A549 (cell line): ENCODE measurements at regions not wholly inside any gene's neighbourhood (a gene's known extent, or its start where the extent isn't known, plus 50 kb on each side); places are given as distances from the start of the nearest gene placed in this dataset.
"Not testable (repeated sequence)": the region's sequence is repeated elsewhere in the genome, so short reads cannot be mapped to it uniquely, and the experiment has no call there.

Source experiments
- ATAC-seq, 2 experiments: fragments of 200-7000 bp in 1 of 2; fragments of >200 bp in 1 of 2; cut with Nextera tagmentation in 1 of 2; cut with Tn5 transposase in 1 of 2; 3 replicates each; pipeline versions ENCODE4 v1.8.0 to v1.9.1; 2018 to 2020; ENCODE audit warnings: mild to moderate bottlenecking in 1 of 2, moderate library complexity in 1 of 2
- CTCF ChIA-PET: fragments of 300-600 bp; sonication (Branson Sonifier 250); formaldehyde crosslinking; extraction: SDS; loops from one replicate; lab custom pipeline; 2021; ENCODE audit warnings: antibody characterized with exemption, inconsistent platforms; lab: Yijun Ruan, JAX
- POLR2A ChIA-PET: fragments of 350-600 bp; formaldehyde crosslinking; extraction: SDS; loops from one replicate; lab custom pipeline; 2021; ENCODE audit warnings: antibody characterized with exemption, inconsistent platforms; lab: Yijun Ruan, JAX
- DNase-seq, 2 experiments: peaks; one replicate each; pipeline versions ENCODE4 v3.0.0 to v3.0.0-alpha.2; 2011 to 2016; ENCODE audit warnings: low read depth in 1 of 2, low spot score in 1 of 2
- FAIRE-seq: peaks from 2 replicates; lab custom pipeline; 2011; peaks lifted over from hg19 to GRCh38; lab: Jason Lieb, UNC
- H3K27ac ChIP-seq, 2 experiments: fragments of >200 bp; sonication (Bioruptor Twin); formaldehyde crosslinking; 3 replicates each; pipeline ENCODE4 v1.5.1; 2016 to 2017
- H3K4me1 ChIP-seq: fragments of >200 bp; sonication (Bioruptor Twin); formaldehyde crosslinking; 3 replicates; pipeline ENCODE4 v1.6.1; 2016
- H3K4me2 ChIP-seq: fragments of >200 bp; sonication (Bioruptor Twin); formaldehyde crosslinking; 3 replicates; pipeline ENCODE4 v1.6.1; 2016
- H3K4me3 ChIP-seq: fragments of >200 bp; sonication (Bioruptor Twin); formaldehyde crosslinking; 3 replicates; pipeline ENCODE4 v1.5.1; 2016
- H3K9me3 ChIP-seq: fragments of >200 bp; sonication (Bioruptor Twin); formaldehyde crosslinking; 3 replicates; pipeline ENCODE4 v1.6.1; 2016
- WGBS: methylation state at CpG from one replicate; pipeline ENCODE4 v1.1.6; 2017; ENCODE audit errors: missing lambda C conversion rate; 5-methylcytosine and 5-hydroxymethylcytosine counted together

DNA sequence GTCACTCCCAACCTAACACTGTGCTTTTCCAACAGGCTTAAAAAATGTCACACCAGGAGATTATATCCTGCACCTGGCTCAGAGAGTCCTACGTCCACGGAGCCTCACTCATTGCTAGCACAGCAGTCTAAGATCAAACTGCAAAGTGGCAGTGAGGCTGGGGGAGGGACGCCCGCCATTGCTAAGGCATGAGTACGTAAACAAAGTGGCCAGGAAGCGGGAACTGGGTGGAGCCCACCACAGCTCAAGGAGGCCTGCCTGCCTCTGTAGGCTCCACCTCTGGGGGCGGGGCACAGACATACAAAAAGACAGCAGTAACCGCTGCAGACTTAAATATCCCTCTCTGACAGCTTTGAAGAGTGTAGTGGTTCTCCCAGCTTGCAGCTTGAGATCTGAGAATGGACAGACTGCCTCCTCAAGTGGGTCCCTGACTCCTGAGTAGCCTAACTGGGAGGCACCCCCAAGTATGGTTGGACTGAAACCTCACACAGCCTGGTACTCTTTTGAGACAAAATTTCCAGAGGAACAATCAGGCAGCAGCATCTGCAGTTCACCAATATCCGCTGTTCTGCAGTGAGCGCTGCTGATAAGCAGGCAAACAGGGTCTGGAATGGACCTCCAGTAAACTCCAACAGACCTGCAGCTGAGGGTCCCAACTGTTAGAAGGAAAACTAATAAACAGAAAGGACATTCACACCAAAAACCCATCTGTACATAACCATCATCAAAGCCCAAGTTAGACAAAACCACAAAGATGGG is 2986.4 kb upstream of the OR11H1 start:
- FAIRE-seq, ATAC-seq, H3K4me3 ChIP-seq, H3K27ac ChIP-seq, H3K9me3 ChIP-seq, H3K4me2 ChIP-seq, POLR2A ChIA-PET, H3K4me1 ChIP-seq, CTCF ChIA-PET, DNase-seq: not testable (repeated sequence)
- WGBS: 8% methylated on average over 4 of the region's 10 CpGs

DNA sequence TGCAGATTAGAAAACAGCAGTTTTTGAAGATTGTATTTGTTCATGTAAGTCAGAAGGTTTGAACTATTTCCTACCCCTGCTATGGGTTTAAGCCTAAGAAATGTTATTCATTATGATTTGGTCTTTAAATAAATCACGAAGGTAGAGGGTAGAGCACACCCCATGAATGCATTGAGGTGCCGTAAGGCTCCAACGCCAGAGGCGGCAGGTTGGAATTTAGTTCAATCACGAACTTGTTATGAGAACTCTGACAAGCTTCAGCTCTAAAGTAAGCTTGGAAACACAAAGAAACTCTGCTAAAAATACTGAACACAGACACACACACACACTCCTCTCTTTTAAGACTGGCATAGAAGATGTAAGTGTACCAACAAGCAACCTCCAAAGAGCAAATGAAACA is 2974.6 kb upstream of the OR11H1 start:
- H3K4me2 ChIP-seq, H3K4me1 ChIP-seq, CTCF ChIA-PET, POLR2A ChIA-PET, H3K4me3 ChIP-seq, ATAC-seq, DNase-seq, FAIRE-seq, H3K27ac ChIP-seq, H3K9me3 ChIP-seq: not testable (repeated sequence)
- WGBS: 55% methylated on average over 5 of the region's 5 CpGs

DNA sequence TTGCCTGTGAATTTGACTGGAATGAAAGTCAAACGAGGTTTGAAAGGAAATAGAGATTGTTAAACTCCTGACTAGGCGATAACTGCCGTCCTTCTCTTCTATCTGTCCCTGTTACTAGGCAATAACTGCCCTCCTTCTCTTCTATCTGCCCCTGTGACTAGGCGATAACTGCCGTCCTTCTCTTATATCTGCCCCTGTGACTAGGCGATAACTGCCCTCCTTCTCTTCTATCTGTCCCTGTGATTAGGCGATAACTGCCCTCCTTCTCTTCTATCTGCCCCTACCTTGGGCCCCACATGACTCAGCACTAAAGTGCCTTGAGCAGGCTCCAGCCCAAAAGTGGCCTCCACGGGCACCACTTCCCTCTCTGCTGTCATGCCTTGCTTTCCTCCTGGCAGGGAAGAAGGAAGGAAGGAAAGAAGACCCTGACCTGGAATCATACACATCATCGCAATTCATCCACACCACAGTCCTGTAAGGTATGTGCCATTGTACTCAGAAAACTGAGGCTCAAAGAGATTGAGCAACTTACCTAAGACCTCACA is 2973.3 kb upstream of the OR11H1 start:
- WGBS: 45% methylated on average over 7 of the region's 9 CpGs
- DNase-seq, FAIRE-seq, POLR2A ChIA-PET, H3K4me3 ChIP-seq, CTCF ChIA-PET, H3K4me1 ChIP-seq, H3K9me3 ChIP-seq, ATAC-seq, H3K27ac ChIP-seq, H3K4me2 ChIP-seq: not testable (repeated sequence)

DNA sequence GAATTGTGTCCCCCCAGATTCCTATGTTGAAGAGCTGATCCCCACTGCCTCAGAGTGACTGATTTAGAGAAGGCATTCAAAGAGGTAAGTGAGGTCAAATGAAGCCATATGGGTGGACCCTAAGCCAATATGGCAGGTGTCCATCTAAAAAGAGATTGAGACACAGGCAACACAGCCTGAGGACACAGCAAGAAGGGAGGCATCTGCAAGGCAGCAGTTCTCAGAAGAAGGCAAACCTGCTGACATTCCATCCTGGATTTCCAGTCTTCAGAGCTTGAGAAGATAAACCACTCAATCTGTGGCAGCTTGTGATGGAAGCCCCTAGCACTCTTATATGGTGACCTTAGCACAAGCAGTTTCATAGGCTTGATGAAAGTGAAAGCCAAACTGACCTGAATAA is 2956.5 kb upstream of the OR11H1 start:
- H3K4me2 ChIP-seq, H3K27ac ChIP-seq, CTCF ChIA-PET, H3K4me1 ChIP-seq, DNase-seq, ATAC-seq, H3K4me3 ChIP-seq, H3K9me3 ChIP-seq, POLR2A ChIA-PET, FAIRE-seq: not testable (repeated sequence)

DNA sequence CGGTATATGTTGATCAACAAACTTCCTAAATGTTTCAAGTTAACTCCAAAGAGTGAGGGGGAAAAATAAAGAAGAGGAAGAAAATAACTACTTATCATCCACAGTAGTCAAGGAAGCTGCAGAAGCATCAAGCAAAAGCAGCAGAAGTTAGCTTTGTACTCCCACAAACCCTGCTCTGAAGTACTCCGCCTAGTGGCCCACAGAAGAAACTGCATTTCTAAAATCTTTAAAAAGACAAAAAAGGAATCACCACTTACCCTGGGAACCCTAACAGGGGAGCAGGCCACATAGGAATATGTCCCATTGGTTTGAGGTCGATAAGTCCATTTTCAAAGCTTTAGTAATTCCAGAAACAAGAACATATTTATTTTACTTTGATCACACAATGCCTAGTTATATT is 2948.3 kb upstream of the OR11H1 start:
- ATAC-seq, CTCF ChIA-PET, H3K4me3 ChIP-seq, H3K4me2 ChIP-seq, FAIRE-seq, DNase-seq, POLR2A ChIA-PET, H3K4me1 ChIP-seq, H3K9me3 ChIP-seq, H3K27ac ChIP-seq: not testable (repeated sequence)
- 0% methylated on average over 2 of the region's 3 CpGs for WGBS

DNA sequence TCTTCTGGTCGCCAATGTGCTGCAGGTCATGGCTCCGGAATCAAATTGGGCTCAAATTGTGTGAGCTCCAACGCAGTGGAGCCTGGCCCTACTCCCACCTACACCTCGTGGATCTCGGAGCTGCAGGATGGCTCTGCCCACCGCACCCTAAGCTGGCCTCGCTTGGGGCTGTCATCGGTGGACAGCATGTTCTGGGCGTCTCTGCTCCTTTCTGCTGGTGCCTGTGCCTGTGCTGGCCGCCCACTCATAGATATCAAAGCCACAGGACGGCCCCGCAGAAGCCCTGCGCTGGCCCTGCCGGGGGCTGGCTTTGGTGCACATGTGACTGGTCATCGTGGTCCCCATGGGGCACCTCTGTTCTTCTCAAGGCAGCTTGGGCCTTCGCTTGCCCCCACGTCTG is 2943.5 kb upstream of the OR11H1 start:
- DNase-seq, FAIRE-seq, H3K4me2 ChIP-seq, H3K4me1 ChIP-seq, ATAC-seq, CTCF ChIA-PET, H3K9me3 ChIP-seq, POLR2A ChIA-PET, H3K27ac ChIP-seq, H3K4me3 ChIP-seq: not testable (repeated sequence)
- 0% methylated on average over 5 of the region's 17 CpGs for WGBS

DNA sequence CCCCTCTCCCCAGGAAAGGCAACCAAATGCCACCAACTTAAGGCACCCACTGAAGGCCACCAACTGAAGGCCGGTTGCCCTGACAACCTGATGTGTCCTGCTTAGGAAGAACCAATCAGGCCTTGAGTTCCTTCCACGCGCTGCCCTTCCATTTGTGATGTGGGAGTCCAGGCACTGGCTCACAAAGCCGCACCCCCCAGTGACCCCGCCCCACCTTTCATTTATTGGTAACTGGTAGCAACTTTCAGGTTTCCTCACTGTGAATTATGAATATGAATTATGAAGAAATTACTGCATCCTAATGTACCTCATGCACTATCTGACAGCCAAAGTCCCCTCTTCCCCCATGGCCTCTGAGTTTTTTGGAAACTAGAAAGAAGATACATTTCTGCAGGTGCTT is 2943.1 kb upstream of the OR11H1 start:
- CTCF ChIA-PET, H3K4me2 ChIP-seq, H3K4me1 ChIP-seq, DNase-seq, H3K4me3 ChIP-seq, FAIRE-seq, H3K27ac ChIP-seq, ATAC-seq, H3K9me3 ChIP-seq, POLR2A ChIA-PET: not testable (repeated sequence)
- WGBS: 18% methylated on average over 5 of the region's 5 CpGs

DNA sequence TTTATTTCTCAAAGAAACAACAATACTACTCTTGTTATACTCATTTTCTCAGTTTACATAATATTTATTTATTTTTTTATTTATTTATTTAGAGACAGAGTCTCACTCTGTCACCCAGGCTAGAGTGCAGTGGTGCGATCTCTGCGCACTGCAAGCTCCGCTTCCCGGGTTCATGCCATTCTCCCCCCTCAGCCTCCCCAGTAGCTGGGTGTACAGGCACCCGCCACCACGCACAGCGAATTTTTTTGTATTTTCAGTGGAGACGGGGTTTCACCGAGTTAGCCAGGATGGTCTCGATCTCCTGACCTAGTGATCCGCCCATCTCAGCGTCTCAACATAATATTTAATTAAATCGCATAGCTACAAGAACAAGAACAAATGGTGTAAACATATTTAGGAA is 2932.3 kb upstream of the OR11H1 start:
- ATAC-seq, CTCF ChIA-PET, DNase-seq, H3K4me1 ChIP-seq, FAIRE-seq, H3K9me3 ChIP-seq, H3K4me3 ChIP-seq, H3K27ac ChIP-seq, POLR2A ChIA-PET, H3K4me2 ChIP-seq: not testable (repeated sequence)
- 35% methylated on average over 13 of the region's 13 CpGs for WGBS

DNA sequence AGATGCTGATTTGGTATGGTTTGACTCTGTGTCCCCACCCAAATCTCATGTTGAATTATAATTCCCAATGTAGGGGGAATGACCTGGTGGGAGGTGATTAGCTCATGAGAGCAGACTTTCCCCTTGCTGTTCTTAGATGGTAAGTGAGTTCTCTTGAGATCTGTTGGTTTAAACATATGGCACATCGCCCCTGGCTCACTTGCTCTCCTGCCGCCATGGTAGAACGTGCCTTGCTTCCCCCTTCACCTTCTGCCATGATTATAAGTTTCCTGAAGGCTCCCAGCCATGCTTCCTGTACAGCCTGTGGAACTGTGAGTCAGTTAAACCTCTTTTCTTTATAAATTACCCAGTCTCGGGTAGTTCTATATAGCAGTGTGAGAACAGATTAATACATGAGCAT is 2930.2 kb upstream of the OR11H1 start:
- DNase-seq, ATAC-seq, H3K4me2 ChIP-seq, H3K9me3 ChIP-seq, CTCF ChIA-PET, H3K27ac ChIP-seq, FAIRE-seq, POLR2A ChIA-PET, H3K4me1 ChIP-seq, H3K4me3 ChIP-seq: not testable (repeated sequence)
- 7% methylated on average over 4 of the region's 4 CpGs for WGBS

DNA sequence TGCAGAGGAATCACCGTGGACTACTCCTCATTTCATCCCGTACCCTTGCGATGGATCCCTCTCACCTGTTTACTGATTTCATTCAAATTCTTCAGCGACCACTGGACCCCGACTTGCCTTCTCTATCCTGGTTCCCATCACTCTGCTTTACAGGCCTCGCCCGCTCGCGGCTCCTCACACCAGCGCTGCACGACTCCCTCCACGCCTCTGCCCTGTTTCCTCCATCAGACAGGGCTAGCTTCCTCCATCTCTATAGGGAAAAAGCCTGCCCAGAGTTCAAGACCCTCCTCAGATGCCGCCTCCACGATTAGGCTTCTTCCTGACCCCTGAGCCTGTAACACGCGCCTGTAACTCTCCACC is 2926.5 kb upstream of the OR11H1 start:
- FAIRE-seq, H3K4me2 ChIP-seq, DNase-seq, H3K4me1 ChIP-seq, CTCF ChIA-PET, ATAC-seq, H3K27ac ChIP-seq, H3K4me3 ChIP-seq, POLR2A ChIA-PET, H3K9me3 ChIP-seq: not testable (repeated sequence)
- WGBS: 57% methylated on average over 16 of the region's 16 CpGs
